NCI-H146 treated with DMSO at 0.1 percent for 48 hours (cell line): ENCODE measurements at regions not wholly inside any gene's neighbourhood (a gene's known extent, or its start where the extent isn't known, plus 50 kb on each side); places are given as distances from the start of the nearest gene placed in this dataset.
A peak's percentile ranks its signal among the peaks of the same experiment; 100 is the strongest.
"Not testable (repeated sequence)": the region's sequence is repeated elsewhere in the genome, so short reads cannot be mapped to it uniquely, and the experiment has no call there.

Experiments
- DNase-seq: peaks from one replicate; lab custom pipeline; 2025; ENCODE audit not compliant: unreplicated experiment; lab: John Stamatoyannopoulos, UW

DNA sequence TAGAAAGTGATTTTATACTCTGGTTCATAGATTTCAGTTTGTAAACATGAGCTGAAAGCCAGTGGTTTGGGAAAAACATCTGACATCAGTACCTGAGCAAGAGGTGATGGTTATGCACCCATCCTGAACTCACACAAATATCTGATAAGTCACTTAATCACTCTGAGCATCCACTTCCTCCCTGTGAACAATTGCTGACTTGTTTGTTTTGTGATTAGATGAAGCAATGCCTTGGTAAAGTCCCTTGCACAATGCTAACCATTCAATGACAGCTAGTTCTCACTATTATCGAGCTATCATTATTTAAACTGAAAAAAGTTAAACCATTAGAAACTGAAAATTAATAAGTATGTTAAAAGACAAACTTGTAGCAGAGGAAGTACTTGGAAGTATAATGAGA lies 303.0 kb downstream of the PLOD2 start:
- DNase-seq: no peak

GRCh38 chr3:145864336-145864735 lies 296.6 kb downstream of the PLOD2 start:
- DNase-seq: no peak

- DNase-seq: no peak
Measured at GRCh38 chr3:145865399-145866018, 295.5 kb downstream of the PLOD2 start.

GRCh38 chr3:145869958-145870357 lies 291.0 kb downstream of the PLOD2 start:
- DNase-seq: no peak

GRCh38 chr3:145882436-145882835 lies 278.5 kb downstream of the PLOD2 start:
- DNase-seq: no peak

DNA sequence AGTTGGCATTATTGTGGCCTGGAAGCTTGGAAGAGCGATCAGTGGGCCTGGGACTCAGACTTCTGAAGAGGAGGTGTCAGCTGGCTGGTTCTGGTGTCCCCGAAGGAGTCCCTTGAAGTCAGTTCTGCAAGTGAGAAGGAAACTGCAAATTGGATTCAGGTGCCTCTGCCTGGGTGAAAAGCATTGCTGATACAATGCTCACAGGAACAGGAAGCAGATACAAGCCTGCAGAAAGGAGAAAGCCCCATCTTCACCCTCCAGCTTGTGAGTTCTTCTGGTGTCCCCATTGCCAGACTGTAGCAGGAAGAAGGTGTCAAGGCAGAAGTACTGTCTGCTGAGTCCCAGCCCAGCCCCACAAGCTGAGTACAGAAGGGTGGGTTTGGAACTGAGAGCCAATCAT lies 271.3 kb downstream of the PLOD2 start:
- no peak for DNase-seq

DNA sequence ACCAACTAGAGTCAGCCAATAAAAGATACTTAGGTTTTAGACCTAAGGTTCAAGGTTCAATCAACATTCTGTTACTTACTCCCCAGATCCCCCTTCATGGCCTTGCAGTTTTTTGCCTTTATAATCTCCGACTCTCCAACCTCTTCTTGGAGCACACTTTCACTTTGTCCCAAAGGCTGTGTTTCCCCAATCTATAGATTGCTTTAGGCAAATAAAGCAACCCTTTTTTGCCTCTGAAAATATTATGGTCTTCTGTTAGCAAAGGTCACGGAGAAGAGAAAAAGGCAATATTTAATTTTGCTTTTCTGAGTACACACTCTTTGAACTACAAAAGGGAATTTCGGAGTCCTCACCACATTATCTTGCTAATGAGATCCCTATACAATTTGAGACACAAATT lies 268.1 kb downstream of the PLOD2 start:
- no peak for DNase-seq

- peak; percentile 60 for DNase-seq
Measured at GRCh38 chr3:145893331-145893730, 267.7 kb downstream of the PLOD2 start.

GRCh38 chr3:145898487-145898886 lies 262.5 kb downstream of the PLOD2 start:
- DNase-seq: no peak

DNA sequence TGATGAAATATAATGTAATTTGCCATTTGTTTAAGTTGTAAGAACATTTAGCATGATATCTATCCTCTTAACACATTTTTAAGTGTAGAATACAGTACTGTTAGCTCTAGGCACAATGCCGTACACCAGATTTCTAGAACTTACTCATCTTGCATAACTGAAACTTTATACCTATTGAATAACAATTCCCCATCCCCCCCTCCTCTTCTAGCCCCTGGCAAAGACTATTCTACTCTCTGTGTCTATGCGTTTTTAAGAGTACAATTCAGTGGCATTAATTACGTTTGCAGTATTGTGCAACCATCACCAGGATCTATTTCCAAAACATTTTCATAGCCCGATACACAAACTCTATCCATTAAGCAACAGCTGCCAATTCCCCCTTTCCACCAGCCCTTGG lies 261.7 kb downstream of the PLOD2 start:
- DNase-seq: no peak

DNA sequence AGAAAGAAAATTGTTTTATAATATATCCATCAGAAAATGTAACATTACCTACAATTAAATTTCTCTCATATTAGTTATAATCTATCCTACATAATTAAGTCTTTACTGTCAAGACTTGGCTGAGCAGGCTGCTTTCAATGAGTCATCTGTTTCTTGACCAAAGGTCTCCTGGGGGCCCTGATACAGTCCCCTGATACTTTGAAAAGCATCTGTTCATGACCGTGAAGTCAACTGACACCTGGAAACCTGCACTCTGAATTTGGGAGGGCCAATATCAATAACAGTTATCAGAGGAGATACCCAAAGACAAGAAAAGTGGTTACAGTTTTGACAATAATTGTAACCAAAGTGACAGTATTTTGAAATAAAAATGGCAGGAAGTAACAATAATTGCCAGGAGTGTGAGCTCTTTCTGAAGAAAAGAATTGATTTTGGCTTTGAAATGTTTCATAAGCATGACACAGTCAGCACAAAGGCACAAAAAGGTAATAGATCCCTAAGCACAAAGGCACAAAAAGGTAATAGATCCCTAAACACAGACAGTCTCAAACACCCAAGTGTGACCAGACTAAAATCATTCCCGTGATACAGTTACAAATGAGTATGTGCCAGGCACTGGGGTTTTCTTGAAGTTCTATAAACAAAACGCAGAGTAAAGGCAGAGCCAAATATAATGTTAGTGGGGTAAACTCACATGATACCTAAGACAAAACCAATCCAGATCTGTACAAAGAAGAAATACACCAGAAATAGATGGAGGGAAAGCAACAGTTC lies 260.7 kb downstream of the PLOD2 start:
- DNase-seq: no peak

GRCh38 chr3:145902166-145902565 lies 258.8 kb downstream of the PLOD2 start:
- no peak for DNase-seq

- DNase-seq: peak; percentile 91
Measured at GRCh38 chr3:145903472-145904013, 257.4 kb downstream of the PLOD2 start.

DNA sequence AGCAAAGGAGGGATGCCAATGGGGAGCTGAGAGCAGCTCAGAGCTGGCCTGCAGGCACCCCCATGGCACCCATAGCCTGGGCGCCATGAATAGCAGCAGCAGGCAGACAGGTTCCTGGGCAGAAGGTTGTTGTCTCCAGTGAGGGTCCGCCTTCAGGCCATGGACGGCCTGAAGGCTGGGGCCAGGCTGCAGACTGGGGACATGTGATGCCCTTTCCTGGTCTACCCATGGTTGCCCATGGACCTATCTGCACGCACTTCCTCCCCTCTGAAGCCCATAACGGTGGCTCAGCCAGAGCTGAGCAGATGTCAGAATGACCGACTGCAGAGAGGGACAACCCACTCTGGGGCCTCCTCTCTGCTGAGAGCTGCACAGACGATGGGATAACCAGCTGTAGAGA lies 256.8 kb downstream of the PLOD2 start:
- no peak for DNase-seq

DNA sequence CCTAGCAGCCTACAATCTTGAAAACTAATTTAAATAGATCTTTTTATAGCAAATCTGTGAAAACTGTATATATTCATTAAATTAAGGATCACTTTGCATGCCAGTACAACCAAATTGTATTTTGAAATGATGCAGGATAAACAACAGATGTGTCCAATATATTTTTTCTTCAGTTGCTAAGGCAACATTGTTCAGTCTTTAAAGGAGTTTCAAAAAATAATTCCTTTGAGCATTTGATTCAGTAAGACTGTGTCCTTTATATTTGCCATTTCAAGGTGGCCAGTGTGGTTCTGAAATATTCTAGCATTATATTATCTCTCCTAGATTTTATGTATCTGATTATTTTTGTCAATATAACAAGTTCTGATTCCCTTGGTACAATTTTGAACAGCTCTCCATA lies 254.7 kb downstream of the PLOD2 start:
- no peak for DNase-seq

DNA sequence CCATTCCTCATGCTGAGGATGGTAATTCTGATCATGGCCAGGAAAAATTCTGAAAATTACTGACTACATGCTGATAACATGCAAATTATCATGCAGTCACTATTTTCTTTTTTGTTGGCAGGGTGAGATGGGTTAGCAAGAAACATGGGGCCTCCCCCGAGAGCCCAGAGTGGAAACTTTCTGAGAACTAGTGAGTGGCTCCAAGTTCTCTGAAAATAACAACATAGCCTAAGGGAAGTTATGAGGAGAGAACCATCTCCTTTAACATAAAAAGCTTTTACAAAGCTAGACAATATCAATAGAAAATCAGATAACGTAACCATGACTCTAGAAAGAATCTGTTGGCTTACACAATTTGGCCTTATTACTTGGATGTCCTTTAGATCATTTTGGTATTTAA lies 254.2 kb downstream of the PLOD2 start:
- DNase-seq: no peak

DNA sequence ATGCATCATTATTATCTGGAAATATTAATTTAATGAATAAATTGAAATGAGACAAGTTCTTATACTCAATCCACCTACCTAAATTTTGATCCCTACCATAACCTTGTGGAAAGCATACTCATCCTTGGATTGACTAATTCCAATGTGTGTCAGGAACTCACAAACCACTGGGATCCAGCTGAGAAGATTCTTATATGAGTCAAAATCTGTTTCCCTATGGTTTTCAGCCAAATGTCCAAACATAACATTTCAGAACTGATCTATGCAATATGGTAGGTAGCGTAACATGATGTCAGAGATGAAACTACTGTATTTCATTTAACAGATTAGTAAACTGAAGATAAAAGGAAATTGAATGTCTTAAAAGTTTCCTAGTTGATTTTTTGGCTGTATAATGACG lies 250.0 kb downstream of the PLOD2 start:
- DNase-seq: no peak

DNA sequence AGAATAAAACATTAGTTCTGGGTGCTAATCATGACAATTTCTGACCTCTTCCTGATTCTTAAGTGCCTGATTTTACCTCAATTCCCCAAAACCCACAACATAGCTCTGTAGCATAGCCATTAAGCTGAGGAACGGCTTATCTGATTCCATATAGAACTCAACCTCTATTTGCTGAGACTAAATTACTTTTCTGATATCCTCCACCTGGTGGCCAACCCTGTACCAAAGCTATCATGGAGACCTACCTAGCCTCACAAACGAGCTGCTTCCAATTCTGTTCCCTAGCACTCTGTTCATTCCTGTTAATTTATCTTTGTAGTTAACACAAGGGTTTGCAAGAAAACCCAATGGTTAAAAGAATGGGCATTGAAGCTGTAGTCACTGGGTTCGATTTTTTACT lies 245.2 kb downstream of the PLOD2 start:
- DNase-seq: no peak

- DNase-seq: not testable (repeated sequence)
Measured at GRCh38 chr3:145927736-145928135, 233.2 kb downstream of the PLOD2 start.

DNA sequence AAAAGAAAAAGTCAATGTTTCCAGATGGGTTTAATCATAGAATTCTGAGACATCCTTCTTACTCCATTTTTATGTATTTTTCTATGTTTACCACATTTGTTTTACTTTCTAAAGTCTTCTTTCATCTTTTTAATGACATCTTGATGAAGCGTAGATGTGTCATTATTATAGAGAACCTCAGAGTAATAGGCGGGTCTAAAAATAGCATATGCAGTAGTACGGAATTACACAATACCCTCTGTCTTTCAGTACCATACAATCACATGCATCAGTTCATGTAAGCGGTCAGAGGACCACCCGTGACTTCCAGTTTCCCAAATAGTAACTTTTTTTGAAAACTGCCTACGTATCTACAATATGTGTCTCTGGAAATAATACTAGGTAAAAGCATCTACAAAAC lies 224.0 kb downstream of the PLOD2 start:
- no peak for DNase-seq

DNA sequence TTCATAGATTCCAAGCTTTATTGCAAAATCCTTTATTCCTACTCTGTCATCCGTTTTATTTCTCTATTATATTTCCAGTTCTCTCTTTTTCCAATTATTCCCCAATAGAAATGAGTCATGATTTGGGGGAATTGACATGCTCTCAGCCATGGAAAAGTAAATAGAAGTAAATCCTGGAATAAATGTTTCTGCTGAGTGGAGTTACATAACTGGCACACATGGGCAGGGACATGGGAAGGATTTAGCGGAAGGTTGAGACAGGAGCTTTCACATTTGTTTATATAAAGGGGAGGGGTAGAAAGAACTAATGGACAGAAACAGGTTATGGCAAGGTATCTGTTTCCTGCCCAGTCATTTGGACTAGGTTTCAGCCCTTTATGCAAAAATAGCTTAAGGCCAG lies 221.6 kb downstream of the PLOD2 start:
- peak; percentile 79 for DNase-seq

- no peak for DNase-seq
Measured at GRCh38 chr3:145942052-145942451, 218.9 kb downstream of the PLOD2 start.

- DNase-seq: no peak
Measured at GRCh38 chr3:145943952-145944351, 217.0 kb downstream of the PLOD2 start.
